Neuronal stem cell (in vitro differentiated cells): ENCODE measurements at regions not wholly inside any gene's neighbourhood (a gene's known extent, or its start where the extent isn't known, plus 50 kb on each side); places are given as distances from the start of the nearest gene placed in this dataset.

ENCODE experiments used
- DNase-seq: peaks from one replicate; pipeline ENCODE4 v3.0.0-alpha.2; 2013; ENCODE audit warnings: low spot score
- H2AFZ ChIP-seq: one replicate; pipeline ENCODE4 v1.6.1; 2013; ENCODE audit warnings: mild to moderate bottlenecking, low read length, inconsistent platforms
- H2AK5ac ChIP-seq: 2 replicates; pipeline ENCODE4 v1.6.1; 2013; ENCODE audit warnings: low read depth, mild to moderate bottlenecking, inconsistent platforms, low read length, moderate library complexity, mixed read lengths
- H2BK120ac ChIP-seq: 2 replicates; pipeline ENCODE4 v1.6.1; 2013; ENCODE audit warnings: low read depth, mild to moderate bottlenecking, inconsistent platforms, low read length, moderate library complexity, mixed read lengths
- H2BK12ac ChIP-seq: one replicate; pipeline ENCODE4 v1.6.1; 2013; ENCODE audit warnings: low read length, inconsistent platforms
- H2BK15ac ChIP-seq: 2 replicates; pipeline ENCODE4 v1.6.1; 2013; ENCODE audit warnings: mild to moderate bottlenecking, low read length, inconsistent platforms, mixed read lengths
- H2BK5ac ChIP-seq: one replicate; pipeline ENCODE4 v1.6.1; 2013; ENCODE audit warnings: inconsistent platforms, mild to moderate bottlenecking, low read length, moderate library complexity
- H3K14ac ChIP-seq: one replicate; pipeline ENCODE4 v1.6.1; 2013; ENCODE audit warnings: low read length, inconsistent platforms
- H3K18ac ChIP-seq: 2 replicates; pipeline ENCODE4 v1.6.1; 2013; ENCODE audit warnings: low read length, inconsistent platforms
- H3K23ac ChIP-seq: 2 replicates; pipeline ENCODE4 v1.6.1; 2013; ENCODE audit warnings: low read depth, mild to moderate bottlenecking, mixed read lengths, low read length, inconsistent platforms; ENCODE audit not compliant: poor library complexity
- H3K27ac ChIP-seq: replicated peaks from 3 replicates; pipeline ENCODE4 v1.5.1; 2013; ENCODE audit warnings: low read length, inconsistent platforms
- H3K27me3 ChIP-seq, 3 experiments: 2 replicates each; pipeline ENCODE4 v1.6.1; 2013; ENCODE audit warnings: low read length in 3 of 3, mild to moderate bottlenecking in 2 of 3, inconsistent platforms in 1 of 3, low read depth in 1 of 3, mixed read lengths in 1 of 3, moderate library complexity in 1 of 3; ENCODE audit not compliant: control insufficient read depth in 3 of 3, insufficient read depth in 3 of 3
- H3K36me3 ChIP-seq, 2 donors: replicated peaks in 1 of 2; 2 replicates each; pipeline ENCODE4 v1.6.1; 2013; ENCODE audit warnings: low read length in 2 of 2; ENCODE audit not compliant: control insufficient read depth in 2 of 2, insufficient read depth in 2 of 2
- H3K4ac ChIP-seq: 2 replicates; pipeline ENCODE4 v1.6.1; 2013; ENCODE audit warnings: inconsistent platforms, mild to moderate bottlenecking, low read length, moderate library complexity
- H3K4me1 ChIP-seq, 2 donors: 1 replicate in 1 of 2; 2 replicates in 1 of 2; pipeline ENCODE4 v1.6.1; 2013; ENCODE audit warnings: low read length in 2 of 2, low read depth in 1 of 2; ENCODE audit not compliant: control insufficient read depth in 2 of 2, insufficient read depth in 1 of 2
- H3K4me2 ChIP-seq: one replicate; pipeline ENCODE4 v1.6.1; 2013; ENCODE audit warnings: mild to moderate bottlenecking, low read length, inconsistent platforms; ENCODE audit not compliant: insufficient read depth, poor library complexity, severe bottlenecking
- H3K4me3 ChIP-seq, 2 donors: 2 replicates each; pipeline ENCODE4 v1.5.1; 2013; ENCODE audit warnings: low read length in 2 of 2, mild to moderate bottlenecking in 2 of 2, inconsistent platforms in 1 of 2, moderate library complexity in 1 of 2
- H3K79me1 ChIP-seq: one replicate; pipeline ENCODE4 v1.6.1; 2013; ENCODE audit warnings: low read depth, mild to moderate bottlenecking, inconsistent platforms, low read length, moderate library complexity
- H3K9ac ChIP-seq: one replicate; pipeline ENCODE4 v1.6.1; 2013; ENCODE audit warnings: mild to moderate bottlenecking, low read depth, low read length, inconsistent platforms; ENCODE audit not compliant: poor library complexity
- H3K9me3 ChIP-seq, 2 donors: replicated peaks in 1 of 2; 2 replicates each; pipeline versions ENCODE3 to v1.6.1; 2013; ENCODE audit warnings: low read length in 2 of 2, mild to moderate bottlenecking in 2 of 2, inconsistent platforms in 1 of 2, low read depth in 1 of 2, mixed read lengths in 1 of 2, moderate library complexity in 1 of 2; ENCODE audit not compliant: control insufficient read depth in 2 of 2, insufficient read depth in 1 of 2
- H4K8ac ChIP-seq: one replicate; pipeline ENCODE4 v1.6.1; 2013; ENCODE audit warnings: low read depth, mild to moderate bottlenecking, inconsistent platforms, low read length, moderate library complexity
- H4K91ac ChIP-seq: one replicate; pipeline ENCODE4 v1.6.1; 2013; ENCODE audit warnings: low read length, low read depth, mild to moderate bottlenecking, inconsistent platforms; ENCODE audit not compliant: poor library complexity
- WGBS, 2 donors: extraction: QIAGEN DNeasy Blood & Tissue Kit; methylation state at CpG; one replicate each; pipeline ENCODE4 v1.1.7; 2013; ENCODE audit warnings: missing lambda C conversion rate in 2 of 2, mixed read lengths in 1 of 2; ENCODE audit not compliant: insufficient read length in 2 of 2, insufficient replicate concordance in 1 of 2; ENCODE audit errors: extremely low coverage in 2 of 2; 5-methylcytosine and 5-hydroxymethylcytosine counted together

DNA sequence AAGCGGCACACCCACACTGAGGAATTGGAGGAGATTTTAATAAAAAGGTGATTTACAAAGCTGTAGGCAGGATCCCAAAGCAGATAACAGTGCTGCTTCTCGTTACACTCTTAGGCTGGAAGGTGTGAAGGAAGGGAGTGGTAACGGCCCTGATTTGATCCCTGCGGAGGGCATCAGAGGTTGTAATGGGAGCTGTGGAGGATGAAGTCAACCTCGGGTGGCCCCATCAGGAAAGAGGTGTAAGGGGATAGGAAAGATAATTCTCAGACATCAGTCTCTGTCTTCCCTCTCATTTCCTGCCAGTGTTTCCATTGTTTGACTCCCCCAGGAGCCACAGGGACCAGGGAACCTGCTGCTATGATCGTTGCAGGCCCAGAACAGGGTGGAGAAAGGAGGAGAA lies 245.7 kb upstream of the NOX3 start:
- Histone ChIP-seq H3K18ac (no peak overlapping the region), H3K36me3 (no peaks in the 10 kb centered on the region), H3K14ac (no peak overlapping the region), H2BK120ac (no peak overlapping the region), H3K4me1 (peaks cover 0 to 2% of the 10 kb centered on the region in 2 donors), H3K9me3 (peaks cover 0 to 2% of the 10 kb centered on the region in 2 donors), H3K79me1 (no peaks in the 10 kb centered on the region), H2AK5ac (no peak overlapping the region), H4K91ac (no peak overlapping the region), H3K4me3 (no peak overlapping the region), H3K4ac (no peak overlapping the region), H3K4me2 (no peak overlapping the region), H2BK5ac (no peak overlapping the region), H3K27ac (no peak overlapping the region), H2BK12ac (no peak overlapping the region), H2BK15ac (no peak overlapping the region), H2AFZ (no peak overlapping the region), H3K27me3 (no peaks in the 10 kb centered on the region), H4K8ac (no peak overlapping the region), H3K9ac (no peak overlapping the region), H3K23ac (no peak overlapping the region)
- no CpG with 5 or more reads among the region's 6 CpGs for WGBS, 2 donors
- no peak for DNase-seq

DNA sequence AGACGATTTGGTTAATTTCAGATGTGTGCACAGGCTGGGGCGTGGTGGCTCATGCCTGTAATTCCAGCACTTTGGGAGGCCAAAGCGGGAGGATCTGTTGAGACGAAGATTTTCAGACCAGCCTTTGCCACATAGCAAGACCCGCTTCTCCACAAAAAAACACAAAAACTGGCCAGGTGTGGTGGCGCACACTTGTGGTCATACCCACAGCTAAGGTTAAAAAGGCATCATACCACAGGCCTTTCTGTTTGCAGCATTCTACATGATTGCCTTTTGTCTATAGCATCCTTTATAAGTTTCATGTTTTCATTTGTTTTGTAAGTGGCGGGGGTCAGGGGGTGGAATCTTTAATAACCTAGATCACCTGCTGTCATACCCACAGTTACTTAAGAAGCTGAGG lies 239.9 kb upstream of the NOX3 start:
- Histone ChIP-seq H2BK12ac (no peak overlapping the region), H3K79me1 (no peaks in the 10 kb centered on the region), H3K36me3 (no peaks in the 10 kb centered on the region), H3K9me3 (no peaks in the 10 kb centered on the region), H3K4me3 (no peak overlapping the region), H3K14ac (no peak overlapping the region), H2AK5ac (no peak overlapping the region), H2BK120ac (no peak overlapping the region), H2BK5ac (no peak overlapping the region), H3K27me3 (no peaks in the 10 kb centered on the region), H4K91ac (no peak overlapping the region), H3K4me1 (peaks cover 0 to 4% of the 10 kb centered on the region in 2 donors), H3K9ac (no peak overlapping the region), H3K27ac (no peak overlapping the region), H3K4me2 (no peak overlapping the region), H2BK15ac (no peak overlapping the region), H3K18ac (no peak overlapping the region), H2AFZ (no peak overlapping the region), H3K23ac (no peak overlapping the region), H3K4ac (no peak overlapping the region), H4K8ac (no peak overlapping the region)
- no peak for DNase-seq
- no CpG with 5 or more reads among the region's 7 CpGs for whole genome bisulfite sequencing, 2 donors

DNA sequence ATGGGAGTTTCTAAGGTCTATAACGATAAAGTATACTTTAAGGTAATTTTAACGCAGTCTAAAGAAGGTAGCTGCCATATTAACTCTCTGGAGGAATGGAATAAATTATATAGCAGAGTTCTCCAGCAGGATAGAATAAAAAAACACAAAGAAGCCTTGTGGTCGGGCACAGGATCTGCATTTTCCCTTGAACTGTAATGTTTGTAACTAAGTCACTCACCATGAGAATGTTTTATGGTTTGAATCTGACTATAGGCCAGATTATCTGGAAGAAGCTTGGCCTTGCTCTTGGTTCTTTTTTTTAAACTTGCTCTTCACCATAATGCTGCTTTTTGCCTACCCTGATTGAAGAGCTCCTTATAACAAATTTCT lies 238.8 kb upstream of the NOX3 start:
- H3K23ac ChIP-seq, result no peak overlapping the region
- H3K18ac ChIP-seq, result no peak overlapping the region
- H4K91ac ChIP-seq, result no peak overlapping the region
- H2BK15ac ChIP-seq, result no peak overlapping the region
- no peaks in the 10 kb centered on the region for H3K79me1 ChIP-seq
- DNase-seq, result no peak
- H3K27me3 ChIP-seq, result no peaks in the 10 kb centered on the region
- H3K36me3 ChIP-seq, result no peaks in the 10 kb centered on the region
- H3K4me1 ChIP-seq, result peaks cover 0 to 4% of the 10 kb centered on the region in 2 donors
- no peak overlapping the region for H2BK12ac ChIP-seq
- no peak overlapping the region for H2BK120ac ChIP-seq
- no peak overlapping the region for H3K4ac ChIP-seq
- no peak overlapping the region for H3K4me3 ChIP-seq
- no peak overlapping the region for H2BK5ac ChIP-seq
- no peak overlapping the region for H3K14ac ChIP-seq
- H3K4me2 ChIP-seq, result no peak overlapping the region
- no peaks in the 10 kb centered on the region for H3K9me3 ChIP-seq
- no CpG with 5 or more reads among the region's 3 CpGs for WGBS, 2 donors
- H4K8ac ChIP-seq, result no peak overlapping the region
- no peak overlapping the region for H2AFZ ChIP-seq
- H2AK5ac ChIP-seq, result no peak overlapping the region
- H3K9ac ChIP-seq, result no peak overlapping the region
- H3K27ac ChIP-seq, result no peak overlapping the region

DNA sequence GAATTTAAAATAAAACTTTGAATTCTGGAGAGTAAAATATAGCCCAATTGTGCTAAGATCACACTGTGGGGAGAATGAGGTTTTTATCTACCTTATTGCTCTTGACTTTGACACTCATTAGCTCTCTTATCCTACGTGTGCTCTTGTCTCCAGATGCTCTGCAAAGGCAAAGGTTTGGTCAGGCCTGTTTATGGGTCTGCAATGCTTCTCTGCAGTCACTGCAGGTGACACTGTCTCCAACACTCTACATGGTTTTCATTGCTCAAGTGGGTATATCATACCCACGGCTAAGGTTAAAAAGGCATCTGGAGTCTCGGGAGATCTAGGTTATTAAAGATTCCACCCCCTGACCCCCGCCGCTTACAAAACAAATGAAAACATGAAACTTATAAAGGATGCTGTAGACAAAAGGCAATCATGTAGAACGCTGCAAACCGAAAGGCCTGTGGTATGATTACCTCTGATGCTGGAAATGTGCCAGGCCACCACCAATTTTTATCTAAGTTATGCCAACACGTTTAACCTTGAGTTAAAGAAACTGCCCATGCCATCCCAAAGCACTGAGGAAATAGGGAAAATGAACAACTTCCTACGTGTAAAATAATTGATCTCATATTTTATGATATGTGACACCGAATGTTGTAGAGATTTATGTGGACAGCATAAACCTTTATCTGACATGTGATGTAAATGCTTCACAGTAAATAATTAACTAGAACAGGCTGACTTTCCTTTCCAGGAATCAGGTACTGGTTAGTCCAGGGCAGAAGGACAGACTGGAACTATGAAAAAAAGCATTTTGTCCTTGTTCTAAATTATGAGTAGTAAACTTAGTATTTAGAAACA lies 238.2 kb upstream of the NOX3 start:
- H3K79me1 ChIP-seq, result no peaks in the 10 kb centered on the region
- H2BK15ac ChIP-seq, result no peak overlapping the region
- H2BK120ac ChIP-seq, result no peak overlapping the region
- no peaks in the 10 kb centered on the region for H3K9me3 ChIP-seq
- H3K36me3 ChIP-seq, result no peaks in the 10 kb centered on the region
- H3K9ac ChIP-seq, result no peak overlapping the region
- H3K4me3 ChIP-seq, result no peak overlapping the region
- peaks cover 0 to 4% of the 10 kb centered on the region in 2 donors for H3K4me1 ChIP-seq
- H2BK5ac ChIP-seq, result no peak overlapping the region
- H3K23ac ChIP-seq, result no peak overlapping the region
- no peak overlapping the region for H4K91ac ChIP-seq
- H3K27ac ChIP-seq, result no peak overlapping the region
- no peak overlapping the region for H2BK12ac ChIP-seq
- no peak overlapping the region for H2AK5ac ChIP-seq
- no peak overlapping the region for H3K4me2 ChIP-seq
- no peak overlapping the region for H4K8ac ChIP-seq
- no peak overlapping the region for H3K14ac ChIP-seq
- no peaks in the 10 kb centered on the region for H3K27me3 ChIP-seq
- no peak overlapping the region for H3K4ac ChIP-seq
- whole genome bisulfite sequencing, 2 donors, result no CpG with 5 or more reads among the region's 10 CpGs
- no peak for DNase-seq
- H2AFZ ChIP-seq, result no peak overlapping the region
- H3K18ac ChIP-seq, result no peak overlapping the region
